ENCODE measurements at regions not wholly inside any gene's neighbourhood (a gene's known extent, or its start where the extent isn't known, plus 50 kb on each side); places are given as distances from the start of the nearest gene placed in this dataset.

DNA sequence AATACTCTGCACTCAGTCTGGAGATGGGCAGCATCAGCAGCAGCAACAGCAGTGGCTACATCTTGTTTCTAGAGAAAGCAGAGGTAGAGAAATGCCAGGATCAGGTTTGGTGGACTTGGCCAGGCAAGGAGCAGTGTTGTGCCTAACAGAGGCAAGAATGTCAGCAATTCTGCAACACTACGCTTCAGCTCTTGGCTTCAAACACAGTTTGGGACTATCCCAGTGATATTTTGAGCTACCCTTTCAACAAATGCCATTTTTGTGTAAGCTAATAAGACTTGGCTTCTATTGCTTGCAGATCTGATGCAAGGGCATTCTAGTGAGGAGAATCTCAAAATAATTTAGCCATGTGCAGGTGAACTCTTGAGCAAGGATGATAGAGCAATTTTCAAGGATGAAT is 271.3 kb downstream of the PCDH20 start:
- TF ChIP-seq GRHL2 (CRISPR knock-in tag; IDR thresholded peaks at IDR 0.05; ENCODE audit: insufficient replicate concordance, severe bottlenecking) = no peak
- TF ChIP-seq, protein P1, sequence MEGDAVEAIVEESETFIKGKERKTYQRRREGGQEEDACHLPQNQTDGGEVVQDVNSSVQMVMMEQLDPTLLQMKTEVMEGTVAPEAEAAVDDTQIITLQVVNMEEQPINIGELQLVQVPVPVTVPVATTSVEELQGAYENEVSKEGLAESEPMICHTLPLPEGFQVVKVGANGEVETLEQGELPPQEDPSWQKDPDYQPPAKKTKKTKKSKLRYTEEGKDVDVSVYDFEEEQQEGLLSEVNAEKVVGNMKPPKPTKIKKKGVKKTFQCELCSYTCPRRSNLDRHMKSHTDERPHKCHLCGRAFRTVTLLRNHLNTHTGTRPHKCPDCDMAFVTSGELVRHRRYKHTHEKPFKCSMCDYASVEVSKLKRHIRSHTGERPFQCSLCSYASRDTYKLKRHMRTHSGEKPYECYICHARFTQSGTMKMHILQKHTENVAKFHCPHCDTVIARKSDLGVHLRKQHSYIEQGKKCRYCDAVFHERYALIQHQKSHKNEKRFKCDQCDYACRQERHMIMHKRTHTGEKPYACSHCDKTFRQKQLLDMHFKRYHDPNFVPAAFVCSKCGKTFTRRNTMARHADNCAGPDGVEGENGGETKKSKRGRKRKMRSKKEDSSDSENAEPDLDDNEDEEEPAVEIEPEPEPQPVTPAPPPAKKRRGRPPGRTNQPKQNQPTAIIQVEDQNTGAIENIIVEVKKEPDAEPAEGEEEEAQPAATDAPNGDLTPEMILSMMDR (IDR thresholded peaks at IDR 0.05) = no peak
- no peak for TF ChIP-seq RELA (CRISPR knock-in tag; IDR thresholded peaks at IDR 0.05; ENCODE audit: borderline replicate concordance)

All from WTC11 (cell line).